Stimulated activated CD4-positive, alpha-beta T cell treated with anti-CD3 and anti-CD28 coated beads, Interleukin-1b, Interleukin-23, amount 100 ng/mL, for 4 hours (primary cell): ENCODE measurements at regions not wholly inside any gene's neighbourhood (a gene's known extent, or its start where the extent isn't known, plus 50 kb on each side); places are given as distances from the start of the nearest gene placed in this dataset.
"Not testable (repeated sequence)": the region's sequence is repeated elsewhere in the genome, so short reads cannot be mapped to it uniquely, and the experiment has no call there.

Experiments
- DNase-seq, 2 donors: peaks; one replicate each; pipeline ENCODE4 v3.0.0-alpha.2; 2020; ENCODE audit warnings: low read depth in 2 of 2

DNA sequence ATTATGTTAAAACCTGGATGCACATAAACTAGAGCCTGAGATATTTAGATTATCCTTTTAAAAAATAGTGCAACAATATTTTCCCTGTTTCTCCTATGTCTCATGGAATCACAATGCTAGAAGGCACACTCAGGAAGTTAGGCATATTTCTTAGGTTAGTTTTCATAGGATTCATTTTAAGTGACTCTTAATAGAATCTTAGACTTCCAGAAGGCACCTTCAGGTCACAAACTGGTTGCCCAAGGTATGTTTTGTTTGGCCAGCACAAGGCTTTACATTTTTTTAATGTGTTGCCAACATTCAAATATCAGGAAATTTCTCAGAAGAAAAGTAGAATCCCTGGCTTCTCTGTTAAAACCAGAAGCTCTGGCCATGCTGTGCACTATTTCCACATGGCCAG, 129.3 kb downstream of the LNPK start:
- DNase-seq: no peak

DNA sequence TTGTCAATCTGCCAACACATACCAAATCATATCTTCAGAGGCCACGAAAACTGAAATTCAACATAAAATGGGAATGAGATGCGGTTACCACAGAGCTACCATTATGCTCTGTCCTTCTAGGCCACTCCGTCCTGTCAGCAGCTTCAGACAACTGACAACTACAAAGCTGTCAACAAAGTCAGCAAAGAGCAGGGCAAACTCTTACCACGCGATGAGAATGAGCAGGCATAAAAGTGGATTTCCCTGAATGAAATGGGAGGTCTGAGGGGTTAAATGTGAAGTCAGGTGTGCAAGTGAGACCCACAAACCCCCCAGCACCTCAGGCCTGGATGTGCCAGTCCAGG, 130.1 kb downstream of the LNPK start:
- no peak for DNase-seq

DNA sequence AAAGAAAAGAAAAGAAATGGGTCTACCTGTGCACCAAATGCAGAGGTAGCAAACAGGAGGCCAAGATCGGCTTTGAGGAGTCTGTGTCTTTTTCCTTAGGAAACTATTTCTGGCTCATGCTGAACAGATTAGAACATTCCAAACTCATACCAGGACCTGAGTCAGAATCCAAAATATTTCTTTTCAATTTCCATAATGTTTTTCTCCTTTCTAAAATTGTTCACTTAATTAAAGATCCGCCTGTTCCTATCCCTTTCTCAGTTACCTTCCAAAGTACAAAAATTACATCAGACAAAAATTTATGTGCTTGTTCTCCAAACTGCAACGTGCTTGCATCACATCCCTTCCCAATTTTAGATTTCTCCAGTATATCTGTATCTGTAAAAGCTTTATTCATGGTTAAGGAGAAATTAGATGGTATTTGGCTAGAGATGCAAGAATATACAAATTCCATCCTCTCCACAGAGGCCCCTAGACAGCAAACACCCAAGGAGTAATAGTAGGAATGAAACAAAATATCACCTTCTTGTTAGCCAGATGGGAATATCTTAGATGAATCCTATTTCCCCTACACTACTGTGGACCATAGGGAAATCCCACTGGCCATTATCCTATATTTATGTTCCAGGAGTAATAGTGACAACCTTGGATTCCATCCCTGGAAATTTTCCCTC, 130.6 kb downstream of the LNPK start:
- no peak for DNase-seq

DNA sequence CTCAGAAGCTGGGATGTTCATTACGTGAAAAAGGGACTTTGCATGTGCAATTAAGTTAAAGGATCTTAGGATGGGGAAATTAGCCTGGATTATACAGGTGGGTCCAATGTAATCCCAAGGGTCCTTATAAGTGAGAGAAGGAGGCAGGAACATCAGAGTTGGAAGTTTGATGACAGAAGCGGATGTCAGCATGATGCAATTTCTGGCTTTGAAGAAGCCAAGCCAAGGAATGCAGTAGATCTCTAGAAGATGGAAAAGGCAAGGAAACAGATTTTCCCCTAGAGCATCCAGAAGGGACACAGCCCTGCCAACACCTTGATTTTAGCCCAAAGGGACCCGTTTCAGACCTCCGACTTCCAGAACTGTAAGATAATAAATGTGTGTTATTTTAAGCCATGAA, 136.4 kb downstream of the LNPK start:
- no peak for DNase-seq

DNA sequence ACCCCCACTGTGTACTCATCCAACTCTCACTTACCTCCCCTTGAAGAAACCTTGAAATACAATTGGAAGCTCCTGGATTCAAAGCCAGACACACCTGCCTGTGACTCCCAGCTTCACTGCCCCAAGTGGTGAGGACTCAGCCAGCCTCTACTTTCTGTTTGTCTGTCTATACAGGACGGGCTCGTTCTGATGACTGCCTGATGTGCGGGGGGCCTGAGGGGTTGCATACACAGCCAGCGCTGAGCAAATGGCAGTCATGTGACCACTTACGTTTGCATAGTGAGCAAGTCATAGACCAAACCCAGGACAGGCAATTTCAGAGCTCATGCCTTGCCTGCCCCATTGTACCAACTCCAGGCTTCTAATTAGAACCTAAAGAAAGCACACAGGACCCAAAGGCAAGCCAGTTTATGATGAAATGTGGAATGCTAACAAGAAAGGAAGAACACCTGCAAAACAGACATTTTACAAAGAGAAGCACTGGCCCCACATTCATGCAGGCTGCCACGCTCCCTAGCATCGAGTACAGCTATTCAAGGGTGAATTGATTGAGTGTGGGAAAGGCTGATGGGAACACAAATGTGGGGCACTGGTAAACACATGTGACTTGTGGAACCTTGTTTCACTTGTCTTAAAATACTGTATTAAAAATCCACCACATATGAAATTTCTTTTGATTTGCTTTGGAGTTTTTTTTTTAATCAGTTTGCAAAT, 137.8 kb downstream of the LNPK start:
- DNase-seq: no peak

DNA sequence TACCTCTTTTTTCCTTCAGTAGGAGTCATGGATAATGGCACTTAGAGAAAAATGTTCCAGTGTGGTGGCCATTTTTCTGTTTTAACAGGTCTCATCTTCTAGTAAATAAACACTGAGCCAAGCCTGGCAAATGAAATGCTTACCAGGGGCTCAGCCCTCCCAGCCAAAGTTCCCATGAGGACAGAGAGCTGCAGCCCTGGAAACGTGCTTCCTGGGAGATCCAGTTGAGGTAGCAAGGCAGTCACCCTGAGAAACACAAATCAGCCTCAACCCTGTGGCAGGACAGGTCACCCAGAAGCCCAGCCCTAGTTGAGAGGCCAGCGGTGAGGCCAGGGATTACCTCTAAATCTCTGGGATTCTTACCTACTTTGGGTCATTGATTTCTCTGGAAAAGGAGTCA, 140.1 kb downstream of the LNPK start:
- no peak for DNase-seq

DNA sequence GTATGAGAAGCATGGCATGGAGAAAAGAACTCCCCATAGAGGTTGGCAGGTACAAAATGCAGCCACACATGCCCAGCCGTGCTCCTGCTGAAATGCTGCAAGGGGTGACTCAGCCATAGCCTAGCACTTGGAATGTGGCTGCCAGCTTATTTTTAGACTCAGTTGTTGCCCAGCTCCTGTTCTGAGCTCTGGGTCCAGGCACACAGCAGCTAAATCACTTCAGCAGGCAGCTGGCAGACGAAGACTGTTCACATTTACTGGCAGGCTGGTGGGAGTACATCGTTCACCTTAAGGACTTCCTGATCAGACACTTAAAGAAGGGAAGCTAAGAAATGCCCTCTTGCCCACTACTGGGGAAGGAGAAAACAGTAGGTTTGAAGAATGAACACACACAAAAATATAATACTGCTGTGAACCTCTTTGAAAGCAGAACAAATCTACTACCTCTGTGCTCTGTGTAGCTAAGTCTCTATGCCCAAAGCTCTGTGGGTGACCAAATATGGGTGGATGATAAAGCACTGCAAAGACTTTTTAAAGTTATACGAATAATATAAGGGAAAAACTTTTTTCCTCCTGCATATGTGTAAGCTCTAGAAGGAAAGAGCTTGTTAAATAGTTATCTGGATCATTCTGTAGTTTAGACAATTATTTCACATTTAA, 146.1 kb downstream of the LNPK start:
- DNase-seq: no peak

DNA sequence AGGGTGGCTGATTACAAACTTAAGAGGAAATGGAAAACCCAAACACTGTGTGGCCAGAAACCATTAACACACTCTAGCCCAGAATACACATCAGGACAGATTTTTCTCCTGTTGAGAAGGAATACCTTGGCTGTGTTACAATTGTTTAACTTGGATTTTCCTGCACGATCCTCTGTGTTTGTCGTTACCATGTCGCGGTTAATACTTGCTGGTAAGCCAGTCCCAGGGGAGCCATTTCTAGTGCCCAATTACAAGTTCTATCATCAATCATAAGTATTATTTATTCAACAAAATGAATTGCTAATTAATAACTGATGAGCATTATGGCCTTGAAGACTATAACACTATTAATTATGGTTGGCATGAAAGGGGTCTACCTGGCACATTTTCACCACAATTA, 146.8 kb downstream of the LNPK start:
- DNase-seq: no peak

DNA sequence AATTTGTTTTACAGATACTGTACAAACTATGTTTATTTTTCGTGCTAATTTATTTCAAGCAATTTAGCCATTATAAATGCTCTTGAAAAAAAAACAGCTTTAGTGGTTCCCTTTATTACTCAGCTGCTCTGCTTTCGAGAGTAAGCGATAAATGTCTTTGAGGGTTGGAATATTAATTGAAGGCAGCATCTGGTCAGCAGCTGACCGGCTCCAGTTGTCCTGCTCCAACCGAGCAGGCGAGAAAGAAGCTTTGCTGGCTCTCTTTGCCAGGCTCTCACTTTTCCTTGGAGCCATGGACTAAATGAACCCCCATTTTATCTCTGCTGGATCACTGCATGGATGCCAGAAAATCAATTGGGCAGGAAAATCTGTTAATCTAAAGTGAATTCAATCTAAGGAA, 147.4 kb downstream of the LNPK start:
- DNase-seq: no peak

DNA sequence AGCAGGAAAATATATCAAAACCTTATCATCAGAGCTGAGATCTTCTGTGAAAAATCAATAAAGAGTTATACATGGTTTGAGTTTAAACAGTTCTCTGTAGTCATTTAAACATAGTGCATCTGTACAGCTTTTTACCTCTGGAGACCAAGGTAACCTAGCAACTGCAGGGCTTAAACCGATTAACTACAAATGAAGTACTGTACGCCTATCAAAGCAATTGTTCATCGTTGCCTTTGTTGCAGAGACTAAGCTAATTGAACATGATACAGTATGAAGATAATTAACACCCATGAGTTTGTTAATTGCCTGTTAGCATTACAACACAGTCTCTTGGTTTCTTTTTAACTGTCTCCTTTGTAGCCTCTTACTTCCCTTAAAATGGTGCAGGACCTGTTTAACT, 147.9 kb downstream of the LNPK start:
- DNase-seq: no peak

DNA sequence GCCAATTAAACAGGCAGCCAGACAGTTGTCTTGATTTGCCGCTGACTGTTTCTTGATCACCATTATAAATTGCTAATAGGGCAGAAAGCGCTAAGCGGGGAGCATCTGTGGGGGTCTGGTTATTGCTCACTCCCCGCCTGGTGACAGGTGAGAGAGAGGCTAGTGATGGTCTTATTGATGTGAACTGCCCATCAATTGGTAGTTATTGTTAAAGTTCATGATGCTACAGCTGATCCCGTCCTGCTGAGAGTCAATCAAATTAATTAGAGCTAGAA, 148.5 kb downstream of the LNPK start:
- no peak for DNase-seq

DNA sequence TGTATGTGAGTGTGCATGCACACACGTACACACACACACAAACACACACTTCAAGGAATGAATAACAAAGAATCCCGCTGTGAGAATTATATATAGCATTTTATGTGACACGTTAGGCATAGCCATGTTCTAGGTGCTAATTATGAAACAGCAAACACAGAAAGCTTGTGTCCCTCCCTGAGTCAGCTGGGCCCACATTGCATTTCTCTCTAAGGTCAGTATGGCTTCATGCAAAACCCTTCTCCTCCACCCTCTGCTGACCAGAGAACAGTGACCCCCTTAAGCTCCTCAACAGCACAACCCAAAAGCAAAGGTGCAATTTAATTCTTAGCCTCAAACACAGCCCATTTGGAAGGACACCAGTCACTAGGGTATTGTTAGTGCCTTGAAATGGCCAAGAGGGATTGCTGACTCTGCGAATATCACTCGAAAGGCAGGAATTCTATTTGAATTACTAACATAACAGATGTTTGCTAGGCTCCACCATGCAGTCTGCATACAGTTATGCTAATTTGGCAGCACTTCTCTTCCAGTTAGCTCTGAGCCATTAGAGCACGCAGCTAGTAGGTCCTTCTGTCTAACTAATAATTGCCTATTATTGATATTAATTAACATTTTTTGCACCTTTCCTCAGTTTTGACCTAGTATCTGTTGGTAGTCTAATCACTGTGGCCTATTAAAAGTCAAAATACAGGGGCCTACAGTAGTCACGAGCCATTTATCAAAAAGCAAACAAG, 149.0 kb downstream of the LNPK start:
- no peak for DNase-seq

DNA sequence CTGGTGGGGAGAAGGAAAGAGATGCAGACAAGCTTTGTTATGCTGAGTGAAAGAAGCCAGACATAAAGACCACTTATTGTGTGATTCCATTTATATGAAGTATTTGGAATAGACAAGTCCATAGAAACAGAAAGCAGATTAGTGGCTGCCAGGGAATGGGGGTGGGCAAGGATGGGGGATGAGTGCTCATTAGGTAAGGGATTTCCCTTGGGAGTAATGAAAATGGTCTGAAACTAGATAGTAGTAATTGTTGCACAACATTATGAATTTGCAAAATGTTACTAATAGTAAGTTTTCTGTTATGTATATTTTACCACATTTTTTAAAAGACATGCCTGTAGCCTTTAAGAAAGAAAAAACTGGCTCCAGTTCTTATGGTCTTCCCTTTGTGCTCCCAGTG, 154.9 kb downstream of the LNPK start:
- no peak for DNase-seq

DNA sequence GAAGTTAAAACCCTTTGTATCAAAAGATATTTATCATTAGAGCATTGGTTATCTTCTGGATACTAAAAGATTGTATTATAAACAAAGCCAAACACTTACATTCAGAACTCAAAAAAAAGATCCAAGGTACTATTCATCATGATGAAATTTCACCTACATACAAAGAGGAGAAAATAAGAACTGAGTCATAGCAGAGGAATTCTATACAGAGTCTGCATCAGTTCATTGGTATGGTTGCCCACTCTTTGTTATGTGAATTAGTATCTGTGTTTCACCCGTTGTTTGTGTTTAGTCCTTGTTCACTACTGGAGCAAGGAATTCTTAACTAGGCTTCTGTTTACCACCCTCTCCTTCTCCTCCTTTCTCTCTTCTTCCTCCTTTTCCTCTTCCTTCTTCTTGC, 157.9 kb downstream of the LNPK start:
- no peak for DNase-seq

DNA sequence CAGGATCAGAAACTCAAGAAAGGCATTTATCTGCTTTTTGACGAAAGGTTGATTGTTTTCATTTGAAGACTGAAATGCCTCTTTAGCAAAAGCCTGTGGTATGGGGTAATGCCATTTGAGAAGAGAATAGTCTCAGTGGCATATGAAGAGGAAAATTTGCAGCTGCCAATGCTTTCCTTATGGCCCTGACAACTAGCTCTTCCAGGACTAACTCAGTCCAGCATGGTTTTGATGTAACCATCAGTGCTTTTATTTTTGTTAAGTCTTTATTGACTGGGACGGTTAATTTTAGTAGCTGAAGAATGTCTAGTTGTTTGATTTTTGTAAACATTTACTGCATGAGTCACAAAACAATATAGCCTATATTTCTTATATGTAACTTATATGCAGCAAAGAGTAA, 158.4 kb downstream of the LNPK start:
- no peak for DNase-seq

DNA sequence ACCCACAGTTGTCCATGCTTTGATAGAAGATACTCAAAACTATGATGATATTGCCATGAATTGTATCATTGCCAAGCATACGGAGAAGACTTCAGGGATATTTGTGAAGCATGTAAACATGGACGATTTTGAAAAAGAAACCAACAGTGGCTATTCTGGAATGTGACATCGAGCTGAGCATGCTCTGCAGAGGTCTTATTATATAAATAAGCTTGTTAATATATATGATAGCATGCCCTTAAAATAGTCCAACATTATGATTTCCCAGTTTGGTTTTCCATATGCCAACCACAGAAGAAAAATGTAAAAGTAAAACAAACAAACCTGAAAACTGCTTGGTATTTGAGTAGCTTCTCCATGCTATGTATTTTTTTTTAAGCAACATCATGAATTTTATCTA, 159.1 kb downstream of the LNPK start:
- no peak for DNase-seq

DNA sequence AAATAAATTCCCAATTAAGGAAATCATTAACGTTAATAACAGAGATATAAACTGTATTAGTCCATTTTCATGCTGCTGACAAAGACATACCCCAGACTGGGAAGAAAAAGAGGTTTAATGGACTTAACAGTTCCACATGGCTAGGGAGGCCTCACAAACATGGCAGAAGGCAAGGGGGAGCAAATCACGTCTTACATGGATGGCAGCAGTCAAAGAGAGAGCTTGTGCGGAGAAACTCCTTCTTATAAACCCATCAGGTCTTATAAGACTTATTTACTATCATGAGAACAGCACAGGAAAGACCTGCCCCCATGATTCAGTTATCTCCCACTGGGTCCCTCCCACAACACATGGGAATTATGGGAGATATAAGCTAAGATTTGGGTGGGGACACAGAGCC, 161.3 kb downstream of the LNPK start:
- DNase-seq: not testable (repeated sequence)

DNA sequence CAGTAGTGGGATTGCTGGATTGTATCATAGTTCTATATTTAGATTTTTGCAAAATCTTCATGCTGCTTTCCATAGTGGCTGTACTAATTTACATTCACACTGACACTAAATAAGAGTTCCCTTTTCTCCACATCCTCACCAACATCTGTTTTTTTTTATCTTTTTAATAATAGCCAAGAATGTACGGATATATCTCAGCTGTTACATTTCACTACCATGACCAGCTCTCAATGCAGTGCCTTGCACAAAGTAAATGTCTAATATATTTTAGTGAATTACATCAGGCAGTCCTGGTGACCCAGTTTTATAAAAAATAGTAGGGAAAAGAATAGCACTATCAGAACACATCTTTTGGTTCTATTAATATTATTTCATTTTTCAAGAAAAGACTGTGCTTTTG, 161.8 kb downstream of the LNPK start:
- DNase-seq: no peak

DNA sequence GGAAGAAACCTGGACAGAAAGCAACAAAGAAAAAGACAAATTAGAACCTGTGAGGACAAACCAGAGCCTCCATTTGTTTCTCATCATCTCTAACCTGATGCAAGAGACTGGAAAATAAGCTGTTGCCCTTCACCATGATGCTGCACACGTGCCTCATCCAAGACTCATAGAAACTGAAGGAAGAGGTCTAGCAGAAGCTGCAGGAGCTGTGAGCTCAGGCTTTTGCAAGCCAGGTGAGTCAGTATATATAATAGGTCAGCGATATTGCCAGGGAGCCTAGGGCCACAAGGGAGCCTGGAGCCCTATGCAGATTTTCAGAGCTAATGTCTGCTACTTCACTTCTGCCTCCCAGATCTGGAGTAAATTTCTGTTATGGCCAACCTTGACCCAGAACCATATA, 163.1 kb downstream of the LNPK start:
- no peak for DNase-seq

DNA sequence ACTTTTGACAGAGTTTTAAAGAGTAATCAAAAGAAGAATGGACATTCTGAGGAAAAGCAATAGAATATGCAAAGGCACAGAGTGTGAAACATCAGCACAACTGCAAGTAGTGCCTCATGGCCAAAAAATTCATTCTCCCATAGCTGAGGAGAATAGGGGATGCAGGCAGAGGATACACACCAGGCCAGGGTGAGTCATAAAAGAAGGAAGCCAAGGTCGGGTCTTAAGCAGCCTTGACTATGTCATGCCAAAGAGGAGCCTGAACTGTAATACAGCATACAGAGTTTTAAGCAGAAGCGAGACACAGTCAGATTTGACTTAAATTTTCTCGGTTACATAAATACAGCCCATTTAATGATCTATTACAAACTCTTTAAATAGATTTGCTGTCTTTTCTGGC, 165.0 kb downstream of the LNPK start:
- DNase-seq: no peak

DNA sequence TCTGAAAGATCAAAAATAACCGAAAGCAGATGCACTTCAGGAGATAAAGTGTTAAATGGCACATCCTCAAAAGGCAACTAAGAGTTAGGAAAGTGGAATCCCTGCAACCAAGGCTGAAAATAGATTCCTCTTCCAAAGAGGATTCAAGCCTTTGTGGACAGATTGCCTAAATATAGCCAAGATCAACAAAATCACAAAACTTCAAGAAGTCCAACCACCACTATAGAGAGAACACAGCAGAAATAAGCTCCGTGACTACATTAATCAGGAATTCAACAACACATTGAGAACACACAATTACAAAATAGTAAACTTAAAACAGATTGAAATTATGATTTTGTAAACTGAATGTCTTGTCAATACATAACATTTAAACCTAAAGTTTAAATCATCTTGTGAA, 165.7 kb downstream of the LNPK start:
- no peak for DNase-seq

DNA sequence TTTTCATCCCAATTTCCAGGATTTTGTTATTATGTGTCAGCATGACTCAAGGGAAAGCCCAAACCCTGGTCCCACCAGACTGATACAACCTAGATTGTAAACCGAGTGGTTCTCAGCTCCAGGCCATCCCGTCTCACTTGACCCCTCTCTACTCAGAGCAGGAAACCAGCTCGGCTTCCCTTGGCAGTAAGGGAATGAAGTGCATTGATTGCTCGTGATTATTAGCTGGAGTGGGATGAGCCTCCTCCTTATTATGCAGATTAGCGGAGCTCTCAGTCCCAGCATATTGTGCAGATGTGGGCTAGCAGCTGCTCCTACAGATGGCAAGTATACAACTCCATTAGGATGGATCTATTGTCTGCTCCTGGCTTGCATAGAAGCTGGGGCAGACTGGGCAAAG, 167.6 kb downstream of the LNPK start:
- DNase-seq: no peak

DNA sequence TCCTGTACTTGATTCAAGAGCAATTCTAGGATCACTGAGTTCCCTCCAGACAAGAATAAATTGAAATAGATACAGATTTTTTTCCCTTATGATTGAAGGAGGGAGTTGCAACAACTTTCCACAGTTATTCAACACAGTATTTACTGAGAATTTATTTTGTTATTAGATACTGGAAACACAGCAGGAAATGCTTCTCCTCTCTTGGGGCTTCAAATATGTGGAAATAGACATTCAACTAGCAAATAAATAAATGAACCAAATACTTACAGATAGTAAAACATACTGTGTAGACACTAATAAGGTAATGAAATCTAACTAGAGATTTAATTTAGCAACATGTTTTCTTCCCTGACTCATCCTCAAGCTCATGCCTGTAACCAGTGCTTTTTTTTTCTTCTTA, 169.2 kb downstream of the LNPK start:
- DNase-seq: no peak
